Mesothelial cell of epicardium (in vitro differentiated cells): ENCODE measurements at regions not wholly inside any gene's neighbourhood (a gene's known extent, or its start where the extent isn't known, plus 50 kb on each side); places are given as distances from the start of the nearest gene placed in this dataset.

Experiments
- DNase-seq, 2 experiments: peaks; one replicate each; pipeline ENCODE4 v3.0.0; 2021; ENCODE audit warnings: low spot score in 2 of 2; ENCODE audit not compliant: unreplicated experiment in 2 of 2
- H3K27ac Mint-ChIP-seq: 2 replicates; pipeline ENCODE4 v1.8.0; 2021; ENCODE audit warnings: mixed read lengths
- H3K27me3 Mint-ChIP-seq: 2 replicates; pipeline ENCODE4 v1.8.0; 2021; ENCODE audit warnings: low read depth, mixed read lengths
- H3K36me3 Mint-ChIP-seq: 2 replicates; pipeline ENCODE4 v1.8.0; 2021; ENCODE audit warnings: mixed read lengths
- H3K4me1 Mint-ChIP-seq: 2 replicates; pipeline ENCODE4 v1.8.0; 2021; ENCODE audit warnings: mixed read lengths
- H3K4me3 Mint-ChIP-seq: 2 replicates; pipeline ENCODE4 v1.8.0; 2021; ENCODE audit warnings: mild to moderate bottlenecking, moderate library complexity, mixed read lengths
- H3K9me3 Mint-ChIP-seq: 2 replicates; pipeline ENCODE4 v1.8.0; 2021; ENCODE audit warnings: mixed read lengths
- CTCF ChIP-seq: fragments of 200-600 bp; sonication (generic); IDR thresholded peaks from one replicate; pipeline ENCODE4 v1.5.0; 2021; ENCODE audit warnings: antibody characterized with exemption; ENCODE audit not compliant: unreplicated experiment

- H3K36me3 Mint-ChIP-seq, result no peaks in the 10 kb centered on the region
- no peak for TF ChIP-seq CTCF
- no peak overlapping the region for H3K27ac Mint-ChIP-seq
- no peak overlapping the region for H3K4me3 Mint-ChIP-seq
- peaks cover 32% of the 10 kb centered on the region for H3K27me3 Mint-ChIP-seq
- H3K9me3 Mint-ChIP-seq, result no peaks in the 10 kb centered on the region
- no peak for DNase-seq
- H3K4me1 Mint-ChIP-seq, result no peaks in the 10 kb centered on the region
These were observed 119.1 kb upstream of the C1orf174 start for GRCh38 chr1:4019147-4019521.

- Mint-ChIP-seq H3K27me3 (peaks cover 38% of the 10 kb centered on the region), H3K4me3 (no peak overlapping the region), H3K9me3 (no peaks in the 10 kb centered on the region), H3K27ac (no peak overlapping the region), H3K36me3 (no peaks in the 10 kb centered on the region), H3K4me1 (no peaks in the 10 kb centered on the region)
- DNase-seq, result no peak
- no peak for TF ChIP-seq CTCF
These were observed 119.7 kb upstream of the C1orf174 start for GRCh38 chr1:4019606-4020331.

- TF ChIP-seq CTCF, result no peak
- Mint-ChIP-seq H3K36me3 (no peaks in the 10 kb centered on the region), H3K9me3 (no peaks in the 10 kb centered on the region), H3K27me3 (peaks cover 41% of the 10 kb centered on the region), H3K4me1 (no peaks in the 10 kb centered on the region), H3K27ac (no peak overlapping the region), H3K4me3 (no peak overlapping the region)
- DNase-seq, result no peak
These were observed 120.4 kb upstream of the C1orf174 start for GRCh38 chr1:4020449-4020848.

GRCh38 chr1:4021136-4021973, 121.3 kb upstream of the C1orf174 start:
- TF ChIP-seq CTCF, result no peak
- Mint-ChIP-seq H3K4me1 (no peaks in the 10 kb centered on the region), H3K9me3 (no peaks in the 10 kb centered on the region), H3K27ac (no peak overlapping the region), H3K27me3 (peaks cover 42% of the 10 kb centered on the region), H3K4me3 (no peak overlapping the region), H3K36me3 (no peaks in the 10 kb centered on the region)
- no peak for DNase-seq

- Mint-ChIP-seq H3K4me1 (no peaks in the 10 kb centered on the region), H3K9me3 (no peaks in the 10 kb centered on the region), H3K27me3 (peaks cover 42% of the 10 kb centered on the region), H3K4me3 (no peak overlapping the region), H3K27ac (no peak overlapping the region), H3K36me3 (no peaks in the 10 kb centered on the region)
- no peak for TF ChIP-seq CTCF
- DNase-seq, result no peak
These were observed 121.8 kb upstream of the C1orf174 start for GRCh38 chr1:4021974-4022268.
